Fibroblast of mammary gland (primary cell): ENCODE measurements at regions not wholly inside any gene's neighbourhood (a gene's known extent, or its start where the extent isn't known, plus 50 kb on each side); places are given as distances from the start of the nearest gene placed in this dataset.
A peak's percentile ranks its signal among the peaks of the same experiment; 100 is the strongest.
"Not testable (repeated sequence)": the region's sequence is repeated elsewhere in the genome, so short reads cannot be mapped to it uniquely, and the experiment has no call there.

ENCODE experiments used
- DNase-seq: peaks from one replicate; pipeline ENCODE4 v3.0.0-alpha.2; 2010; ENCODE audit warnings: low read depth
- H3K4me3 ChIP-seq: 2 replicates; pipeline ENCODE4 v1.5.1; 2011; ENCODE audit warnings: low read depth, mild to moderate bottlenecking, low read length, moderate library complexity; ENCODE audit not compliant: control insufficient read depth
- TF ChIP-seq, protein P1 (sequence below): conservative IDR thresholded peaks from 2 replicates; pipeline ENCODE4 v1.5.1; 2011; ENCODE audit warnings: low read depth, low read length, inconsistent platforms; ENCODE audit not compliant: control insufficient read depth, insufficient read depth

DNA sequence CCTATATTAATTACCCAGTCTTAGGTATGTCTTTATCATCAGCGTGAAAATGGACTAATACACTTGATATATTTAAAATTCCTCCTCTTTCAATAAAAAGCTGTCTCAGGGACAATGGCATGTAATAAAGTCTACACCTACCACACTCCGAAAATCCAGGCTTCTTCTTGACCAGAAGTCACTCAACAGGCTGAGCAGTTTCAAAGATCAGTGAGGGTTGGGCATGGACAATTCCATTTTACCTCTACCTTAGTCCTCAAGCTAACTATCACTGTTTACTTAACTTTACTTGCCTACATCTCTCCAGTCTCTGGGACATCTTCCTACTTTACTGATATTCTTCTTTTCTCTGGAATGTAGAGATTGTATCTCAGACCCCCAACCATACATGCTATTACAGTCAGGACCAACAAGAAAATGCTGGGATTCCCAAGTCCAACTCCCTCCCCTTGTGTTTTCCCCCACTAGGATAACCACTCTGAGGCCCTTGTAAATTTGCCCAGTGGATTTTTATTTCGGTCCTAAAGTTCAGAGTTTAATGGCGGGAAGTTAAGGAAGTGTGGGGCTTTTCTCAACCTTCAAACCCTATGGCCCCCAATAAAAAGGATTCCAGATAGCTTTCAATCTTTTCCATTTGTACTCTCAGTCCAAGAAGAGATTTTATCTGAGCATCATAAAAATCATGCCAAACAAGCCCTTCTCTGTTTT lies 137.1 kb upstream of the TSC22D2 start:
- no peak overlapping the region for H3K4me3 ChIP-seq
- DNase-seq = no peak
- TF ChIP-seq, protein P1, sequence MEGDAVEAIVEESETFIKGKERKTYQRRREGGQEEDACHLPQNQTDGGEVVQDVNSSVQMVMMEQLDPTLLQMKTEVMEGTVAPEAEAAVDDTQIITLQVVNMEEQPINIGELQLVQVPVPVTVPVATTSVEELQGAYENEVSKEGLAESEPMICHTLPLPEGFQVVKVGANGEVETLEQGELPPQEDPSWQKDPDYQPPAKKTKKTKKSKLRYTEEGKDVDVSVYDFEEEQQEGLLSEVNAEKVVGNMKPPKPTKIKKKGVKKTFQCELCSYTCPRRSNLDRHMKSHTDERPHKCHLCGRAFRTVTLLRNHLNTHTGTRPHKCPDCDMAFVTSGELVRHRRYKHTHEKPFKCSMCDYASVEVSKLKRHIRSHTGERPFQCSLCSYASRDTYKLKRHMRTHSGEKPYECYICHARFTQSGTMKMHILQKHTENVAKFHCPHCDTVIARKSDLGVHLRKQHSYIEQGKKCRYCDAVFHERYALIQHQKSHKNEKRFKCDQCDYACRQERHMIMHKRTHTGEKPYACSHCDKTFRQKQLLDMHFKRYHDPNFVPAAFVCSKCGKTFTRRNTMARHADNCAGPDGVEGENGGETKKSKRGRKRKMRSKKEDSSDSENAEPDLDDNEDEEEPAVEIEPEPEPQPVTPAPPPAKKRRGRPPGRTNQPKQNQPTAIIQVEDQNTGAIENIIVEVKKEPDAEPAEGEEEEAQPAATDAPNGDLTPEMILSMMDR = no peak

DNA sequence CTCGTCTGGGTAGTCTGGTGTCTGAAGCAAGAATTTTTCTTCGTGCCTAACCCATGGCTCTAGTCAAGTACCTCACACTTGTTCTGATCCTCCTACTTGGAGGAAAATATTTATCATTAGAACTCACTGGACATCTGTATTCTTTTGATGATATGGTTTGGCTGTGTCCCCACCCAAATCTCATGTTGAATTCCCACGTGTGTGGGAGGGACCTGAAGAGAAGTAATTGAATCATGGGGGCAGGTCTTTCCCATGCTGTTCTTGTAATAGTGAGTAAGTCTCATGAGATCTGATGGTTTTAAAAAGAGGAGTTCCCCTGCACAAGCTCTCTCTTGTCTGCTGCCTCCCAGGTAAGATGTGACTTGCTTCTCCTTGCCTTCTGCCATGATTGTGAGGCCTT lies 137.7 kb upstream of the TSC22D2 start:
- not testable (repeated sequence) for H3K4me3 ChIP-seq, DNase-seq

DNA sequence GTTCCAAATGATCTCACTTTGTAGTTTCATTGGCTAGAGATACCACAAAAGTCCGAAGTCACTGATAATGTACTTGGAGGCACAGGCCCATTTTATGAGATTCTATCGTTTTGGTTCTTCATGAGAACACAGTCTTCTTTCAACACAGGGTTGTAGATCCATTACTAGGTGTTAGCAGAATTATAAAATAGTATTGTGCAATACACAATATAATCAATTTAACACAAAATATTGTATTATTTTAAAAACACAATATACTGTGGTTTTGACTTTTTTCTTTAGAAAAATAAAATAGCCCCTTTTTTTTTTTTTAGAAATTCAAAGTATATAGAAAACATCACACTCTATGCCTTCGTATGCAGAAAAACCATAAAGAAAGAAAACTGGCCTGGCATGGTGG lies 138.6 kb upstream of the TSC22D2 start:
- no peak for DNase-seq
- no peak overlapping the region for H3K4me3 ChIP-seq
- TF ChIP-seq, protein P1 = no peak

DNA sequence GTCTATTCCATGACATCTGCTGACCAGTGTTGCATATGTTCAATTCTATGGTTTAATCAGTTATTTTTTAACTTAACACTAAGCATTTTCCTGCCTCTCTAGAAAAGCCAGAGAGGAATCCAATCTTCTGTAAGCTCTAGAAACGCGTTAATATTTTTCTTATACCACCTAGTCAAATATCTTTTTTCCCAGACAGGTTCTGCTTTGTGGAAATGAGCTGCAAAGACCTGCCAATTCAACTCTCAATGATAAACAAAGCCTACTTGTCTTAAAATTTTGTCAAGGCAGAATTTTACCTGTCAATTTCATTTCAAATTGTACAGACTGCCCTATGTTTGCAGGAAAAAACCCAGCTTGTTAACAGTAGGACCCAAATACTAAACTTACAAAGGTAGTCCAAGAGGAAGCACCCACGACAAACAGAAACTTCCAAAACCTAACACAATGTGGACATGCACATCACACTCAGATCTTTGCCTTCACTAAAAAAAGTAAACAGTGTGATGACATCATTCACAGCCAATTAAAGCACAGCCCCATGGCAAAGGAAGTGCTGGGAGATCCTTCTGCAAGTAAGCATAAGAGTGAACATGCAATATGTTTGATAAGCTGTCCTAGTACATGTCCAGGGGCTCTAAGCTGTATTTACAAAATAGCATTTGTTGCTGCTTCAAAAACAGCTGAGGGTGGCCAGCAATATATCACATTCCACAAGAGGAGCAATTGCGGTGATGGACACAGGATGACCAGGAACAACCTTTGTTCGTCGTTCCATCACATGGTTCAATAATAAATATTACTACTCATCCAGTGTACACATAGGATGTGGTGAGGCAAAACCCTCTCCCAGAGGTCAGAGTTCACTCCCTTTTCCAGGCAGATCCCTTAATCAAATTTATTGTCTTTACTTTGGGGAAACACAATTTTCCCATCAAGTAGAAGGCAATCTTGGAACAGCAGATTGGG lies 139.4 kb upstream of the TSC22D2 start:
- no peak overlapping the region for H3K4me3 ChIP-seq
- TF ChIP-seq, protein P1 = no peak
- DNase-seq = peak; percentile 19

DNA sequence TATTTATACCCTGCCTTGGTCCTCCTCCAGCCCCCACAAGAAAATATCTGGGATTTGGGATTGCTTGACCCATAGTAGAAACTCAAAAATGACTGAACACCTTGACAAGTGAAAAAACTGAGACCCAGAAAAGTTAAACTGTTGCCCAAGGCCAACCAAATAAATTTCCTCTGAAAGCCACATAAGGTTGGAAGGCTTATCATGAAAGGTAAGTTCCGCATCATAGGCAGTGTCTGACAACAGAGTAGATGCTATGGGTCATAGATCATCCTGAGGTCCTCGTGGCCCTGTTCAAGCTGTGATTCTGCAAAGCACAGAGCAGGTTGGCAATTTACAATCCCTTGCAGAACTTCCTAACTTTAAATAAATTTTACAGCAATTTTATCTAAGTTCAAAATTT lies 140.8 kb upstream of the TSC22D2 start:
- no peak for DNase-seq
- TF ChIP-seq, protein P1 = no peak

DNA sequence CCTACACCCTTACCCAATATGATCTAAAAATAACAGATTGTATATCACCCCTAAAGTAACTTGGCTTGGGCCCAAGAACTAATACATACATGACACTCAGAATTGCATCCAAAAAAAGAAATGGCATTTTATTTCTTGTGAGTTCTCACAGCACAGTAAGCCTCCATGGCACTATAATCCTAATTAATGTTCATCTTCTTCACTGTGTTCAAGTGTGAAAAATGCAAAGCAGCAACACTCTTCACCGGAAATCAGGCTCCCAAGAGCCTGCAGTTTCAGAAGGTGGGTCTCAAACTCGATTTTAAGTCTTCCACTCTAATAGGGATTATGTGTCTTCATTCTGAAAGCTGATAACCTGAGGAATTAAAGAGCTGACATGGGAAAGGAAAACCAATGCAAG lies 142.8 kb upstream of the TSC22D2 start:
- TF ChIP-seq, protein P1 = no peak
- DNase-seq = no peak
- no peak overlapping the region for H3K4me3 ChIP-seq

More for the DNA sequence above, 140.8 kb upstream of the TSC22D2 start:
- no peak overlapping the region for H3K4me3 ChIP-seq
